Testis (tissue), 2 donors: ENCODE measurements at regions not wholly inside any gene's neighbourhood (a gene's known extent, or its start where the extent isn't known, plus 50 kb on each side); places are given as distances from the start of the nearest gene placed in this dataset.
"Not testable (repeated sequence)": the region's sequence is repeated elsewhere in the genome, so short reads cannot be mapped to it uniquely, and the experiment has no call there.

Experiments
- DNase-seq: peaks from one replicate; pipeline ENCODE4 v3.0.0-alpha.2; 2019
- H3K27ac ChIP-seq, 2 donors: fragments of 200-600 bp; sonication (generic); one replicate each; pipeline ENCODE4 v1.5.1; 2019
- H3K27me3 ChIP-seq: fragments of 200-600 bp; sonication (generic); one replicate; pipeline ENCODE4 v1.5.1; 2019
- H3K36me3 ChIP-seq: fragments of 200-600 bp; sonication (generic); one replicate; pipeline ENCODE4 v1.5.1; 2017; ENCODE audit warnings: low read depth; ENCODE audit errors: missing control alignments
- H3K4me1 ChIP-seq: fragments of 200-600 bp; sonication (generic); one replicate; pipeline ENCODE4 v1.5.1; 2019
- H3K4me3 ChIP-seq, 2 donors: fragments of 200-600 bp; sonication (generic); one replicate each; pipeline ENCODE4 v1.5.1; 2017 to 2019
- H3K9me3 ChIP-seq: fragments of 200-600 bp; sonication (generic); one replicate; pipeline ENCODE4 v1.5.1; 2017
- POLR2A ChIP-seq: fragments of 450-650 bp; IDR thresholded peaks from one replicate; pipeline ENCODE4 v1.6.1; 2017; ENCODE audit warnings: antibody characterized with exemption, mild to moderate bottlenecking, moderate library complexity
- WGBS, 2 donors: methylation state at CpG; one replicate each; pipeline ENCODE4 v1.1.5; 2018; 5-methylcytosine and 5-hydroxymethylcytosine counted together
- intact Hi-C: fragments of 100-400 bp; cut with DNase I; formaldehyde crosslinking; loops from one replicate; pipeline ENCODE4 v1.15.1; 2023; ENCODE audit warnings: low total_unique reads
- TF ChIP-seq, protein P1 (sequence below), 3 experiments: fragments of 450-650 bp in 2 of 3; fragments of 200-600 bp in 1 of 3; sonication (generic) in 1 of 3; IDR thresholded peaks; one replicate each; pipeline ENCODE4 v1.5.1; 2016 to 2019; ENCODE audit warnings: antibody characterized with exemption in 3 of 3, mild to moderate bottlenecking in 2 of 3, moderate library complexity in 1 of 3

- intact Hi-C loops, result no loop called here
- Histone ChIP-seq H3K4me1 (no peaks in the 10 kb centered on the region), H3K4me3 (no peak overlapping the region), H3K27ac (no peak overlapping the region), H3K27me3 (no peaks in the 10 kb centered on the region), H3K36me3 (no peaks in the 10 kb centered on the region), H3K9me3 (no peaks in the 10 kb centered on the region)
- DNase-seq, result no peak
- TF ChIP-seq POLR2A, result no peak
- TF ChIP-seq, protein P1, sequence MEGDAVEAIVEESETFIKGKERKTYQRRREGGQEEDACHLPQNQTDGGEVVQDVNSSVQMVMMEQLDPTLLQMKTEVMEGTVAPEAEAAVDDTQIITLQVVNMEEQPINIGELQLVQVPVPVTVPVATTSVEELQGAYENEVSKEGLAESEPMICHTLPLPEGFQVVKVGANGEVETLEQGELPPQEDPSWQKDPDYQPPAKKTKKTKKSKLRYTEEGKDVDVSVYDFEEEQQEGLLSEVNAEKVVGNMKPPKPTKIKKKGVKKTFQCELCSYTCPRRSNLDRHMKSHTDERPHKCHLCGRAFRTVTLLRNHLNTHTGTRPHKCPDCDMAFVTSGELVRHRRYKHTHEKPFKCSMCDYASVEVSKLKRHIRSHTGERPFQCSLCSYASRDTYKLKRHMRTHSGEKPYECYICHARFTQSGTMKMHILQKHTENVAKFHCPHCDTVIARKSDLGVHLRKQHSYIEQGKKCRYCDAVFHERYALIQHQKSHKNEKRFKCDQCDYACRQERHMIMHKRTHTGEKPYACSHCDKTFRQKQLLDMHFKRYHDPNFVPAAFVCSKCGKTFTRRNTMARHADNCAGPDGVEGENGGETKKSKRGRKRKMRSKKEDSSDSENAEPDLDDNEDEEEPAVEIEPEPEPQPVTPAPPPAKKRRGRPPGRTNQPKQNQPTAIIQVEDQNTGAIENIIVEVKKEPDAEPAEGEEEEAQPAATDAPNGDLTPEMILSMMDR (IDR thresholded peaks at IDR 0.05), result no peak
- 53 to 83% methylated on average over 2 of the region's 2 CpGs for WGBS, 2 donors
Observed at GRCh38 chr1:38773483-38773882, 86.1 kb downstream of the RRAGC start.

DNA sequence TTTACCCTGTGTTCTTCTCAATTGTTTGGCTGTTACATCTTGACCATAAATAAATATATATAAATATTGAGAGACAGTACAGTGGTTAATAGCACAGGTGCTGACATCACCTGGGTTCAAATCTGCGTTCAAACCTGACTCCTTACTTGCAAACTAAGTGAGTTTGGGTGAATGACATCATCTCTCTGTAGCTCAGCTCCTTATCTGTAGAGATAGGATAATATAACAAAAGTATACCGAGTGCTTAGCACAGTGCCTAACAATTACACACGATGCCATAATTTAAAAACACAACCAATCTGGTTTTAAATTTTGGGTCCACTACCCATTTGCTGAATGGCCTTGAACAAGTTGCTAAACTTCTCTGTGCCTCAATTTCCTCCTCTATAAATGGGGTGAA lies 86.6 kb downstream of the RRAGC start:
- WGBS, 2 donors, result 62 to 71% methylated on average over 3 of the region's 3 CpGs
- DNase-seq, result no peak
- Histone ChIP-seq H3K27ac (no peak overlapping the region), H3K36me3 (no peaks in the 10 kb centered on the region), H3K27me3 (no peaks in the 10 kb centered on the region), H3K4me3 (no peak overlapping the region), H3K9me3 (no peaks in the 10 kb centered on the region), H3K4me1 (no peaks in the 10 kb centered on the region)
- intact Hi-C loops, result no loop called here
- no peak for TF ChIP-seq POLR2A
- TF ChIP-seq, protein P1 (IDR thresholded peaks at IDR 0.05), result no peak

GRCh38 chr1:38772026-38772425 lies 87.5 kb downstream of the RRAGC start:
- Histone ChIP-seq H3K27ac (no peak overlapping the region), H3K9me3 (no peaks in the 10 kb centered on the region), H3K36me3 (no peaks in the 10 kb centered on the region), H3K4me1 (no peaks in the 10 kb centered on the region), H3K27me3 (no peaks in the 10 kb centered on the region), H3K4me3 (no peak overlapping the region)
- TF ChIP-seq POLR2A, result no peak
- TF ChIP-seq, protein P1 (IDR thresholded peaks at IDR 0.05), result no peak
- DNase-seq, result no peak
- intact Hi-C loops, result no loop called here
- WGBS, 2 donors, result 50 to 57% methylated on average over 4 of the region's 4 CpGs

DNA sequence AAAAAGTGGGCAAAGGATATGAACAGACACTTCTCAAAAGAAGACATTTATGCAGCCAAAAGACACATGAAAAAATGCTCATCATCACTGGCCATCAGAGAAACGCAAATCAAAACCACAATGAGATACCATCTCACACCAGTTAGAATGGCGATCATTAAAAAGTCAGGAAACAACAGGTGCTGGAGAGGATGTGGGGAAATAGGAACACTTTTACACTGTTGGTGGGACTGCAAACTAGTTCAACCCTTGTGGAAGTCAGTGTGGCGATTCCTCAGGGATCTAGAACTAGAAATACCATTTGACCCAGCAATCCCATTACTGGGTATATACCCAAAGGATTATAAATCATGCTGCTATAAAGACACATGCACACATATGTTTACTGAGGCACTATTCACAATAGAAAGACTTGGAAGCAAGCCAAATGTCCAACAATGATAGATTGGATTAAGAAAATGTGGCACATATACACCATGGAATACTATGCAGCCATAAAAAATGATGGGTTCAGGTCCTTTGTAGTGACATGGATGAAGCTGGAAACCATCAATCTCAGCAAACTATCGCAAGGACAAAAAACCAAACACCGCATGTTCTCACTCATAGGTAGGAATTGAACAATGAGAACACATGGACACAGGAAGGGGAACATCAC lies 88.9 kb downstream of the RRAGC start:
- H3K36me3 ChIP-seq, H3K27ac ChIP-seq, H3K4me3 ChIP-seq, H3K27me3 ChIP-seq, H3K9me3 ChIP-seq, intact Hi-C loops, DNase-seq, H3K4me1 ChIP-seq: not testable (repeated sequence)
- WGBS, 2 donors, result 80 to 94% methylated on average over 2 to 3 of the region's 5 CpGs

DNA sequence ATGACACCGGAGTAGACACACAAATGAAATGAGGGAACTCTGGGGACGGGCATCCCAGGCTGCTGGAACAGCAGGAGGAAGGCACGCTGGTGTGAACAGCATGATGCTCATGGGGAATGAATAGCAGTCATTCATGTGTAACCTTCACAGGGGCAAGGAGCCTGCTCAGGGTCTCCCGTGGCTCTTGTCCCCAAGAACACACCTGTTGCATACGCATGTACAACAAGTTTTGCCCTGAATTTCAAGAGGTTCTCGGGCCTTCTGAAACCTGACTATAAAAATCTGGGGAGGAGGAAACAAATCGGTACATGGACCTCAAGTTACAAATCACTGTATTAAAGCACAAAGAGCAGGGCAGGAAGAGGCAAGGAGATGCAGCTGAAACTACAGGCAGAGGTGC lies 93.4 kb downstream of the RRAGC start:
- no peaks in the 10 kb centered on the region for H3K9me3 ChIP-seq
- intact Hi-C loops, result no loop called here
- no peaks in the 10 kb centered on the region for H3K27me3 ChIP-seq
- DNase-seq, result no peak
- H3K4me1 ChIP-seq, result no peaks in the 10 kb centered on the region
- H3K4me3 ChIP-seq, result no peak overlapping the region
- H3K36me3 ChIP-seq, result no peaks in the 10 kb centered on the region
- TF ChIP-seq, protein P1 (IDR thresholded peaks at IDR 0.05), result no peak
- no peak for TF ChIP-seq POLR2A
- 72 to 83% methylated on average over 7 of the region's 7 CpGs for WGBS, 2 donors
- no peak overlapping the region for H3K27ac ChIP-seq
